Stimulated activated naive CD8-positive, alpha-beta T cell treated with anti-CD3 and anti-CD28 coated beads, Interleukin-15, amount 100 ng/mL, for 72 hours (primary cell): ENCODE measurements at regions not wholly inside any gene's neighbourhood (a gene's known extent, or its start where the extent isn't known, plus 50 kb on each side); places are given as distances from the start of the nearest gene placed in this dataset.

ENCODE experiments used
- ATAC-seq: fragments of 150-1000 bp; cut with Tn5 transposase; 2 replicates; pipeline ENCODE4 v1.10.0; 2021; ENCODE audit warnings: mild to moderate bottlenecking, moderate library complexity
- DNase-seq, 2 donors: peaks; one replicate each; pipeline ENCODE4 v3.0.0; 2021 to 2022
- H3K27ac Mint-ChIP-seq, 2 donors: one replicate each; pipeline ENCODE4 v1.8.0; 2022; ENCODE audit warnings: mild to moderate bottlenecking in 2 of 2, mixed read lengths in 2 of 2, moderate library complexity in 2 of 2
- H3K27me3 Mint-ChIP-seq: one replicate; pipeline ENCODE4 v1.8.0; 2022; ENCODE audit warnings: mixed read lengths
- H3K4me1 Mint-ChIP-seq: one replicate; pipeline ENCODE4 v1.8.0; 2022; ENCODE audit warnings: mild to moderate bottlenecking, mixed read lengths
- H3K4me3 Mint-ChIP-seq, 2 donors: one replicate each; pipeline ENCODE4 v1.8.0; 2022; ENCODE audit warnings: mild to moderate bottlenecking in 2 of 2, mixed read lengths in 2 of 2, moderate library complexity in 1 of 2
- H3K9me3 Mint-ChIP-seq, 2 donors: one replicate each; pipeline ENCODE4 v1.8.0; 2022; ENCODE audit warnings: mixed read lengths in 2 of 2

DNA sequence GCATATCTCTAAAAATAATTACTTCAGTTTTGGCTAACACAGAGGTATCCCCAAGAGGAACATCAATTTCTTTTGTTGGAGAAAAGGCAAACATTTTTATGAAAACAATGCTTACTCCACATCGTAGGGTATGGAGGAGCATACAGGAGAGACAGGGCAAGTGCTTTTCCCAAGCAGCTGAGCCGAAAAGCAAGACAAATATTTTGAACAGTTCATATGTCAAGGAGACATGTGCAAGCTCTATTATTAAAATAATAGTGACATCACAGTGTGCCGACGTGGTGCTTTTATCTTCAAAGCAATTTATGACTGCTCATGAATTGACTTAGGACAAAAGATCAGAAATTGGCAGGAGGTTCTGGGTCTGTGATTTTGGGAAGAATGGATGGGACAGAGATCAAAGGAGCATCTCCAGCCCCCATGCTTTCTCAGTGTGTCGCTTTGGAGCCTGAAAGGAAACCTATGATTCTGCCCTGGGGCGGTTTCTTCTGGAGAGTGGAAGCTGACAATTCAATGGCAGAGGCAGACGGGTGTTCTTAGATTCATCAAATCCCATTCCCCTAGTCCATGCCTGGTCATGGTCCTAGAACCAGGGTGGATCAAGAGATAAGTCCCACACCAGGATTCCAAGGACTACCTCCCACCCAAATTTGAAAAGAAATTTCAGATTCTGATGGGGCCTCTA, 97.1 kb downstream of the JCAD start:
- H3K9me3 Mint-ChIP-seq: no peaks in the 10 kb centered on the region
- DNase-seq (no peak), ATAC-seq (no peak)
- H3K4me3 Mint-ChIP-seq: no peak overlapping the region
- H3K27ac Mint-ChIP-seq: no peak overlapping the region
- peaks cover 6% of the 10 kb centered on the region for H3K27me3 Mint-ChIP-seq
- no peaks in the 10 kb centered on the region for H3K4me1 Mint-ChIP-seq

- no peak overlapping the region for H3K27ac Mint-ChIP-seq
- peaks cover 6% of the 10 kb centered on the region for H3K27me3 Mint-ChIP-seq
These were observed 98.0 kb downstream of the JCAD start for GRCh38 chr10:29961351-29961750.

GRCh38 chr10:29960261-29960660, 99.1 kb downstream of the JCAD start:
- DNase-seq (no peak), ATAC-seq (no peak)
- Mint-ChIP-seq H3K9me3 (no peaks in the 10 kb centered on the region), H3K27me3 (peaks cover 6% of the 10 kb centered on the region), H3K27ac (no peak overlapping the region), H3K4me1 (no peaks in the 10 kb centered on the region), H3K4me3 (no peak overlapping the region)

More at GRCh38 chr10:29961351-29961750, 98.0 kb downstream of the JCAD start:
- DNase-seq: no peak
- no peak for ATAC-seq
- Mint-ChIP-seq H3K4me1 (no peaks in the 10 kb centered on the region), H3K9me3 (no peaks in the 10 kb centered on the region), H3K4me3 (no peak overlapping the region)

- Mint-ChIP-seq H3K9me3 (no peaks in the 10 kb centered on the region), H3K4me3 (no peak overlapping the region), H3K27ac (no peak overlapping the region), H3K27me3 (peaks cover 6% of the 10 kb centered on the region), H3K4me1 (no peaks in the 10 kb centered on the region)
- ATAC-seq: no peak
- DNase-seq: no peak
These were observed 99.8 kb downstream of the JCAD start for GRCh38 chr10:29959586-29959985.

GRCh38 chr10:29958440-29958839, 100.9 kb downstream of the JCAD start:
- no peak for ATAC-seq
- no peak for DNase-seq
- no peak overlapping the region for H3K4me3 Mint-ChIP-seq

DNA sequence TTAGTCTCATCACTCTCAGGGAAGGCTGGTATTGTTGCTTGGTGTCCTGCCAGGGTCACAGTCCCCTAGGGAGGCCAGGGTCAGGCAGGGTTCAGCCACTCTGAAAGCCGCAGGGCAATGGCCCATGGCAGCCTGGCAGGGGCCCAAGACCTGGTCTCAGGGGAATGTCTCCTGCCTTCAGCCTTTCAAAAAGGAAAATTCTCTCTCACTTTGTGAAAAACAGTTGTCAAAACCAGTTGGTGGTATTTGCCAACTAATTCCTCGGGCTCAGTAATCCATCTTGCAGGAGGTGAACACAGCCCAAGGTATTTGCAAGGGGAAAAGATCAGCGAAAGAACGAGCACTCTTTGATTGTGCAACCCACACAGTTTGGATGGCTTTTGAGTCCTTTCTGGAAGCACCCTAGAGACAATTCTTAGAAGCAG, 101.5 kb downstream of the JCAD start:
- no peaks in the 10 kb centered on the region for H3K9me3 Mint-ChIP-seq
- no peaks in the 10 kb centered on the region for H3K4me1 Mint-ChIP-seq
- peaks cover 6% of the 10 kb centered on the region for H3K27me3 Mint-ChIP-seq
- DNase-seq (no peak), ATAC-seq (no peak)
- H3K4me3 Mint-ChIP-seq: no peak overlapping the region
- no peak overlapping the region for H3K27ac Mint-ChIP-seq

More at GRCh38 chr10:29958440-29958839, 100.9 kb downstream of the JCAD start:
- no peaks in the 10 kb centered on the region for H3K9me3 Mint-ChIP-seq
- no peaks in the 10 kb centered on the region for H3K4me1 Mint-ChIP-seq
- H3K27ac Mint-ChIP-seq: no peak overlapping the region
- peaks cover 6% of the 10 kb centered on the region for H3K27me3 Mint-ChIP-seq

DNA sequence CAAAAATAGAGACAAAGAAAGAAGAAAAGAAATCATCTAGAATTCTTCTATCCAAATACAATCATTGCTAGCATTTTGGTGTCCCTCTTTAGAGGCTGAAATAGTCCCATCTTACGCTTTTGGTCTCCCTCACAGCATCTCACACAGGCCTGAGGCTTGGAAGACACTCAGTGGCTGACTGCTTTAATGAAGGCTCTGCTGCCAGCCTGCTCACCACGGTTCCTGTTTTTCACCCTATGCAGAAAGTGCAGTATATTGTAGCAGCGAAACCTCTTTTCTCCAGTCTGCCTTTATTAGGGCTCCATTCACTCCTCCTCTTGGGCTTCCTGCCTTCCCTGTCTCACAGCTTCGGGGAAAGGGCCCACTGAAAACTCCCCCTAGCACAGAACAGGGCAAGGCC, 102.2 kb downstream of the JCAD start:
- Mint-ChIP-seq H3K27me3 (peaks cover 6% of the 10 kb centered on the region), H3K4me3 (no peak overlapping the region), H3K9me3 (no peaks in the 10 kb centered on the region), H3K27ac (no peak overlapping the region), H3K4me1 (no peaks in the 10 kb centered on the region)
- ATAC-seq: no peak
- DNase-seq: no peak

DNA sequence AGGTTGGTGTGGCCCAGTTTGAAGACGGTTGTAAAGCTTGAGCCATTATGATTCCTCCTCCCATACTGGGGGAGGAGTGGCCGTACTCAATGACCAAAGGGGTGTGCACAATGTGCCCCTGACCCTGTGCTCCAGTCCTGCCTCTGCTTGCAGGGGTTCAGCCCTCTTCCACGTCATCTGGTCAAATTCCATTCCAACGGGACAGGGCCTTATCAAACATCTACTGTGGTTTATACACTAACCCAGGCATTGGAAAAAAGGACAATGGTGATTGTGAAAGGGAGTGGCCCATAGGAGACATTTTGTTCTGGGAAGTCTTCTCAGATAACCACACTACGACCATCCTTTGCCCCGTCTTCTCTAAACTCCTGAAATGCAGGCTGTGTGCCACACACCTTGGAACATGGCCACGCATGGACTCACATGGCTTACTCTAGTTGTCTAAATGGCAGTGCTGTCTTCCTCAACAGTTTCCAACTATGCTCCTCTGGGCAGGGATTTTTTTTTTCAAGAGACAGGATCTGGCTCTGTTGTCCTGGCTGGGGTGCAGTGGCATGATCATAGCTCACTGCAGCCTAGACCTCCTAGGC, 103.0 kb downstream of the JCAD start:
- no peak for ATAC-seq
- no peaks in the 10 kb centered on the region for H3K4me1 Mint-ChIP-seq
- H3K27me3 Mint-ChIP-seq: peaks cover 6% of the 10 kb centered on the region
- no peak for DNase-seq
- no peak overlapping the region for H3K4me3 Mint-ChIP-seq
- H3K27ac Mint-ChIP-seq: peak overlapping the region in 1 of 2 donors; percentile 28
- no peaks in the 10 kb centered on the region for H3K9me3 Mint-ChIP-seq

DNA sequence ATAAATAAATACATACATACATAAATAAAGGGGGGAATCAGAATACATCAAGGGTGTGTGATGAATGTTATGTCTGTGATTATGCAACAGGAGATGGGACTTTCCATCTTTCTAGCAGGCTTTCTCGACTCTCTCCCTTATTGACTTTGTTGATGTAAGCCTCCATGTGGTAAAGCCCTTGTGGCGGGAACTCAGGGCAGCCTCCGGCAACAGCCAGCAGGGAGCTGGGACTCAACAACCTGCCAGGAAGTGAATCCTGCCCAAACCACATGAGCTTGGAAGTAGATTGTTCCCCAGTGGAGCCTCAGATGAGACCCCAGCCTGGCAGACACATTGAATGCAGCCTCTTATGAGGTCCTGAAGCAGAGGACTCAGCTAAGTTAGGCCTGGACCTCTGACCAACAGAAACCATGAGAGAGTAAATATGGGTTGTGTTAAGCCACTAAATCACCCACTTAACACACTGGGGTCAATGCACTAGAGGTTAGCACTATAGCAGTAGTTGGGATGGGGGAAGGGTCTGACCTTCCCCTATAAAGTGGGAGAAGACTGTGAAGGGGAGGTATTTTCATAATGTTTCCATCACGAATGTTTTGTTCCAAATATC, 104.0 kb downstream of the JCAD start:
- no peak overlapping the region for H3K27ac Mint-ChIP-seq
- no peaks in the 10 kb centered on the region for H3K4me1 Mint-ChIP-seq
- H3K27me3 Mint-ChIP-seq: peaks cover 4% of the 10 kb centered on the region
- ATAC-seq (no peak), DNase-seq (no peak)
- no peak overlapping the region for H3K4me3 Mint-ChIP-seq
- H3K9me3 Mint-ChIP-seq: no peaks in the 10 kb centered on the region

GRCh38 chr10:29951441-29951931, 107.9 kb downstream of the JCAD start:
- no peak for DNase-seq
- no peak overlapping the region for H3K4me3 Mint-ChIP-seq
- H3K9me3 Mint-ChIP-seq: no peaks in the 10 kb centered on the region
- H3K4me1 Mint-ChIP-seq: peaks cover 7% of the 10 kb centered on the region
- H3K27me3 Mint-ChIP-seq: no peaks in the 10 kb centered on the region
- no peak for ATAC-seq
- no peak overlapping the region for H3K27ac Mint-ChIP-seq

- peaks cover 7% of the 10 kb centered on the region for H3K27me3 Mint-ChIP-seq
- H3K27ac Mint-ChIP-seq: no peak overlapping the region
- no peak overlapping the region for H3K4me3 Mint-ChIP-seq
- DNase-seq (no peak), ATAC-seq (no peak)
- H3K9me3 Mint-ChIP-seq: no peaks in the 10 kb centered on the region
- peaks cover 7% of the 10 kb centered on the region for H3K4me1 Mint-ChIP-seq
These were observed 109.0 kb downstream of the JCAD start for GRCh38 chr10:29950391-29950790.

- peaks cover 7% of the 10 kb centered on the region for H3K4me1 Mint-ChIP-seq
- ATAC-seq (no peak), DNase-seq (no peak)
- no peaks in the 10 kb centered on the region for H3K9me3 Mint-ChIP-seq
- no peak overlapping the region for H3K27ac Mint-ChIP-seq
- H3K27me3 Mint-ChIP-seq: peaks cover 8% of the 10 kb centered on the region
- H3K4me3 Mint-ChIP-seq: no peak overlapping the region
These were observed 109.9 kb downstream of the JCAD start for GRCh38 chr10:29949411-29950011.

GRCh38 chr10:29948881-29949355, 110.5 kb downstream of the JCAD start:
- DNase-seq: peak in 1 of 2 donors; percentile 13
- ATAC-seq: peak; percentile 79

GRCh38 chr10:29947701-29948060, 111.7 kb downstream of the JCAD start:
- Mint-ChIP-seq H3K4me1 (peaks cover 7% of the 10 kb centered on the region), H3K4me3 (no peak overlapping the region), H3K27ac (no peak overlapping the region), H3K9me3 (no peaks in the 10 kb centered on the region), H3K27me3 (peaks cover 8% of the 10 kb centered on the region)
- no peak for DNase-seq
- no peak for ATAC-seq

More at GRCh38 chr10:29948881-29949355, 110.5 kb downstream of the JCAD start:
- Mint-ChIP-seq H3K9me3 (no peaks in the 10 kb centered on the region), H3K27ac (no peak overlapping the region), H3K4me3 (no peak overlapping the region), H3K4me1 (peaks cover 7% of the 10 kb centered on the region), H3K27me3 (peaks cover 8% of the 10 kb centered on the region)

GRCh38 chr10:29946953-29947700, 112.3 kb downstream of the JCAD start:
- H3K27ac Mint-ChIP-seq: no peak overlapping the region
- no peaks in the 10 kb centered on the region for H3K9me3 Mint-ChIP-seq
- H3K4me1 Mint-ChIP-seq: peaks cover 9% of the 10 kb centered on the region
- no peak for ATAC-seq
- no peak for DNase-seq
- no peak overlapping the region for H3K4me3 Mint-ChIP-seq
- H3K27me3 Mint-ChIP-seq: peaks cover 8% of the 10 kb centered on the region
